HG02588 (cell line): ENCODE measurements at regions not wholly inside any gene's neighbourhood (a gene's known extent, or its start where the extent isn't known, plus 50 kb on each side); places are given as distances from the start of the nearest gene placed in this dataset.

Source experiments
- ATAC-seq: cut with Tn5 transposase; IDR thresholded peaks from one replicate; pipeline ENCODE4 v1.9.1; 2021; ENCODE audit warnings: mild to moderate bottlenecking, moderate library complexity; ENCODE audit not compliant: unreplicated experiment

GRCh38 chr5:74430631-74431289 is 209.8 kb downstream of the ENC1 start:
- ATAC-seq, result no peak

GRCh38 chr5:74429495-74429894 is 211.0 kb downstream of the ENC1 start:
- ATAC-seq, result no peak

DNA sequence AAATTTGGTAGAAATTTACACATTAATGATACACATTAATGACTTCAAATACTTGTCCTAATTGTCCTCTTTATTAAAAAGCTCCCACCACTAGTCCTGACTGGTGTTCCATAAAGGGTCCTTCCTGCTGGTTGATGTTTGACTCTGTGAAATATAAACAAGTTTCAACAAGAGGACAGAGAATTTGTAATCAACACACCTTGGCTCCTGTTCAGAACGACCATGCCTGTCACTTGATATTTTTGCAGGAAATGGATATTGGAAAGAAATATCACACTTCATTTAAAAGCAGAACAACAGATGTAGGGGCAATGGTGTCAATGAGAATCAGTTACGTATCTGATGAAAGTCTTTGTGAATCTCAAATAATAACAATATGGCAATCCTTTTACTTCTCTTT is 211.7 kb downstream of the ENC1 start:
- no peak for ATAC-seq

GRCh38 chr5:74428275-74428674 is 212.3 kb downstream of the ENC1 start:
- ATAC-seq, result no peak

GRCh38 chr5:74426506-74426905 is 214.0 kb downstream of the ENC1 start:
- ATAC-seq, result no peak

GRCh38 chr5:74424162-74424868 is 216.2 kb downstream of the ENC1 start:
- no peak for ATAC-seq

GRCh38 chr5:74423383-74423782 is 217.1 kb downstream of the ENC1 start:
- no peak for ATAC-seq

DNA sequence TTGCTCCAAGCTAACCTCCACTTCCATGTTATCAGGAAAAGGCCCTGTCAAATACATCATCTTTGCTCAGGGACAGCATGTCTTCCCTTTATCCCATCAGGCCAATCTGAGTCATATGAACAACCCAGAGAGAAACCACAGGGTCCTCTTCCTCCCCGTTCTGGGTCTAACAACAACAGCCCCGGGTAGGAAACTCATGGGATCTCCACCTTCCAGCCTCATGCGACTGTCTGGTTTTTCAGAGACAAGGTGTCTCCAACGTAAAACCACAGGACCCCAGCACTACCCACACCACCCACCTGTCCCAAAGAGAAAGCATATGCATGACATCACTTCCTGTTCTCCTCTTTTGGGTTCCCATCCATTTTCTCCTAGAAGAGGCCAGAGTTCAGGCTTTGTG is 217.9 kb downstream of the ENC1 start:
- no peak for ATAC-seq

GRCh38 chr5:74422030-74422429 is 218.5 kb downstream of the ENC1 start:
- ATAC-seq, result no peak

DNA sequence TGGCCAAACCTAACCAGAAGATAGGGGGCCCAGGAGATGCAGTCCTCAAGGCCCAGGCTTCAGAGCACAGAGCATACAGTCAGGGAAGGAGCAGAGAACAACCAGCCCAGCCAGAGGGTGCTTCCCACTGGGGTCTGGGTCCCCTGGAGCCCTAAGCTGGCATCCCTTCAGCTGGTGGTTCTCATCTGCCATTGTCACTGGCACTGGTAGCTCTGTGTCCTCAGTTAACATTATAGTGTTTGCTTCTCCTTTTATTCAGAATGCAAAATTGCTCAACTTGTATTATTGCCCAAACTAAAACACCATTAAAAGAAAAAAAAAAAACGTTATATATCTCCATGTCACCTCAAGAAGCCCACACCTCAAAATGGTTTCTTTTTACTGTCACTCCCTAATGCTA is 219.2 kb downstream of the ENC1 start:
- no peak for ATAC-seq

GRCh38 chr5:74420947-74421346 is 219.6 kb downstream of the ENC1 start:
- ATAC-seq, result no peak

DNA sequence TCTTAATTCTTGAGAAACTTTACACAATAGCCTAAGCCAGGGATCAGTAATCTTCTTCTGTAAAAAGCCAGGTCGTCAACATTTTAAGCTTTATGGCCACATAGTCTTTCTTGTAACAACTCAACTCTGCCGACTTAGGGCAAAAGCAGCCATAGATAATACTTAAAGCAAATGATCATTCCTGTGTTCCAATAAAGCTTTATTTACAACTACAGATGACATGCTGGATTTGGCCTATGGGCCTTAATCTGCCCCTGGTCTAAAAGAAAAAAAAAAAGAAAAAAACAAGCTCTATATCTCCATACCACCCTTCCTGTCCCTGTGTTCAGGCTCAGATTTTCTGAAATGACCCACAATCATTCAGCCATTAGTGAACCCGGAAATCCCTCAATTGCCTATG is 220.3 kb downstream of the ENC1 start:
- ATAC-seq, result no peak

- no peak for ATAC-seq
Observed at GRCh38 chr5:74419468-74419867, 221.1 kb downstream of the ENC1 start.

- ATAC-seq, result no peak
Observed at GRCh38 chr5:74418709-74419108, 221.8 kb downstream of the ENC1 start.

- ATAC-seq, result no peak
Observed at GRCh38 chr5:74418261-74418660, 222.3 kb downstream of the ENC1 start.

DNA sequence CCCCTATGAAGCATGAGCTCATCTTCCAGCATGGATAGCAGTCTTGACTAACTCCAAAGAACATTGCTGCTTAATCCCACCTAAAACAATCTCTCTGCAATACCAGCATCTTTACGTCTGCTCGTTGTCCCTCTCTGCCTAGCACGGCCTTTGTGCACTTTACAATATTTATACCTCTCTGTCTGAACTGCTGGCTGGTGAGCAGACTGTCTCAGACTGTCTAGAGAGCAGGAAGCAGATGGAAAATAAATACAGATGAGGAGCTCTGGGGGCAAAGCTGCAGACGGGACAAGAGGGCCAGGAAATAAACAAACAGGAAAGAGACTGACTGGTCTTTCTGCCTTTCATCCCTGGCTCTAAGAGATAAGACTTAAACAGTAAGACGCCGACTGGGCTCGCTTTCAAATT is 224.8 kb downstream of the ENC1 start:
- ATAC-seq, result no peak

DNA sequence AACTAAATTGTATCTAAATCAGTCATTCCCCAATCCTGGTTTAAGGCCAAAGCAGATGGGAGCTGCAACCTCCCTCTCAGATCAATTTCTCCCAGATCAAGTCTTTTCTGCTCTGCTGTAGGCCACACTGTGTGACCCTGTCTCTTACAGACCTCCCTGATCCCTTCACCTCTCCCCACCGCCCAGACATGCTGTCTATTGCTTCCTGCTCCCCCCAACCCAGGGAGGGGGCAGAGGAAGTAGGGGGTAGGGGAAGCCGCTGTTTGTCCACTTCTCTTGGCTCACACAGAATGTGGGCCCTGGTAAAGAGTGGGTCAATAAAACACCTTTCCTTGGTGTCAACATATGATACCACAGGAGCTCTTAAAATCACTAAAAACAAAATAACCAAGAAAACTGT is 226.3 kb downstream of the ENC1 start:
- no peak for ATAC-seq

DNA sequence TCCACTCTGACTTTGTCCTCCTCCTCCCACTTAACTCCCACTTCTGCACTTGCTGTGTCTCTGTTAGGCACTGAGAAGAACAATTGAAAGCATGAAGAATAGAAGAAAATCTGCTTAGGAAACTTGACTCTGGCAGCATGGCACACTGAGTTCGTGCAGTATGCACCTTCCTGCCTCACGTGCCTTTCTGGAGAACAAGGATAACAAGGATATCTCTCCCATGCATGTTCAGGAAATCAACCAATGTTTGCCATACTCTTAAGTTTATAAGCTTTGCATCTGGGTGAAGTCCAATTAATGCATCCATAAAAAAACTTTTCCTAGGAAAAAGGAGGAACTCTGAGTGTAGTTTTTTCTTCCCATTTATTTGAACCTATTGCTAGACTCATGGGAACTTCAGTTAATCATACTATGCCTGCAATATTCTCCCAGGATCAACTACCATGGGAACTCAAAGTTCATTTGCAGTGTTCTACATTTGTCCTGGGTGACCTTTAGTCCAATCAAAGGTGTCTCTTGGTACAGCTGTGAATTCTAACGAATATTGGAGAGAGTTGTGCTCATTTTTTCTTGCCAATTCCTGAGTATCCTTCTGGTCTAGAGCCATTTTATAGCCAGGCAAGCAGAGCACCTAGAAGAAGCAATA is 227.0 kb downstream of the ENC1 start:
- no peak for ATAC-seq

- no peak for ATAC-seq
Observed at GRCh38 chr5:74412066-74412465, 228.5 kb downstream of the ENC1 start.

DNA sequence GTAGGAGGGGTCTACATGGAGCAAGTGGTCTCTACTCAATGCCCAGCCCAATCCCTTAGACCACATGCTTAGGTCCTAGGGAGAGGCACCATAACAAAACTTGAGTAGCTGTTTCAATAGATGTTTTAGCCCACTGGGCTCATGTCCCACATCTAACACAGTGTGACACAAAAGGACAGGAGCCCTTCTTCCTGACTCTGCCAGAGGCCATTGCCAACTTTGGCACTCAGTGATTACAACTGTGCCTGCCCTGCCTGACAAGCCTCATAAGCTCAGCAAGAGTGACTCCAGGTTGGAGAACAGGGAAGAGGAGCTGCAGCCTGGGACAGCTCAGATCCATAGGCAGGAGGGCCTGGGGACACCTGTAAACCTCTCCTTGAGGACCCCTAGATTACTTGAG is 230.8 kb downstream of the ENC1 start:
- ATAC-seq, result no peak

DNA sequence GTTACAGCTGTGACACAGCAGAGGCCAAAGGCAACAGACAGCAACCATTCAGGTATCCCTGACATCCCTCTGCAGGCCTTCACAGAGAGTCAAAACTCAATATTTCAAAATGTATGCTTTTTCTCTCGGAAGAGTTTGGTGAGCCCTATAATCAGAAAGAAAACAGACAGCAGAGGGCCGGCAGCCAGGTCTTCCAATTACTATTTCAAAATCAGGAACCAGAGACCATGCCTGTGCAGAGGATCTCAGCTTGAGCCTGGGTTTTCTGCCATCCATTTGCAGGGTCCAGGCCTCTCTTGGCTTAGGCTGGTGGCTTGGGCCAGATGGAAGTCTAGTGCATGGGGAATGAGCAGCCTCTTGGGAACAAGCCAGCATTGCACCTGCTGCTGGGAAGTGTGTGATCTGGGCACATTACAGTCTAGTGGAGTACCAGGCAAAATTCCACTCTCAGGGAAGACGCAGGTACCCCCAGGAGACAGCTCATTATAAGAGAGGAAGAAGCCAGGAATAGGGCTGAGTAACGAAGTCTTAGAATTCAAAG is 231.3 kb downstream of the ENC1 start:
- no peak for ATAC-seq
